ENCODE measurements at regions not wholly inside any gene's neighbourhood (a gene's known extent, or its start where the extent isn't known, plus 50 kb on each side); places are given as distances from the start of the nearest gene placed in this dataset.

GRCh38 chr18:51621113-51621863 lies 423.8 kb upstream of the MEX3C start:
- H3K27me3 ChIP-seq (ENCODE audit: control insufficient read depth in 1 of 2, insufficient read depth in 2 of 2, low read length in 1 of 2), result no peaks in the 10 kb centered on the region
- H3K9me3 ChIP-seq (ENCODE audit: control insufficient read depth, low read length), result no peaks in the 10 kb centered on the region
- DNase-seq, result no peak
- H3K4me3 ChIP-seq (ENCODE audit: low read length in 2 of 2), result no peak overlapping the region
- no peaks in the 10 kb centered on the region for H3K4me1 ChIP-seq (ENCODE audit: control insufficient read depth in 1 of 2, insufficient read depth in 2 of 2, low read length in 2 of 2)
- no peak for ATAC-seq (ENCODE audit: low FRiP score)
- no peak overlapping the region for H3K27ac ChIP-seq (ENCODE audit: low read depth in 1 of 2, low read length in 2 of 2)
- H3K36me3 ChIP-seq (ENCODE audit: control insufficient read depth in 1 of 2, insufficient read depth in 2 of 2, low read length in 1 of 2), result no peaks in the 10 kb centered on the region
- intact Hi-C loops (cut with DNase I), result no loop called here
- WGBS, 2 donors, result 15 to 29% methylated on average over 14 of the region's 14 CpGs

GRCh38 chr18:51621864-51622160 lies 424.3 kb upstream of the MEX3C start:
- no peak overlapping the region for H3K4me3 ChIP-seq (ENCODE audit: low read length in 2 of 2)
- no peak for DNase-seq
- WGBS, 2 donors, result 27 to 34% methylated on average over 5 of the region's 5 CpGs
- no peaks in the 10 kb centered on the region for H3K4me1 ChIP-seq (ENCODE audit: control insufficient read depth in 1 of 2, insufficient read depth in 2 of 2, low read length in 2 of 2)
- H3K27me3 ChIP-seq (ENCODE audit: control insufficient read depth in 1 of 2, insufficient read depth in 2 of 2, low read length in 1 of 2), result no peaks in the 10 kb centered on the region
- no peak overlapping the region for H3K27ac ChIP-seq (ENCODE audit: low read depth in 1 of 2, low read length in 2 of 2)
- intact Hi-C loops (cut with DNase I), result no loop called here
- no peaks in the 10 kb centered on the region for H3K36me3 ChIP-seq (ENCODE audit: control insufficient read depth in 1 of 2, insufficient read depth in 2 of 2, low read length in 1 of 2)
- H3K9me3 ChIP-seq (ENCODE audit: control insufficient read depth, low read length), result no peaks in the 10 kb centered on the region
- no peak for ATAC-seq (ENCODE audit: low FRiP score)

GRCh38 chr18:51622702-51623101 lies 425.2 kb upstream of the MEX3C start:
- intact Hi-C loops (cut with DNase I), result no loop called here

DNA sequence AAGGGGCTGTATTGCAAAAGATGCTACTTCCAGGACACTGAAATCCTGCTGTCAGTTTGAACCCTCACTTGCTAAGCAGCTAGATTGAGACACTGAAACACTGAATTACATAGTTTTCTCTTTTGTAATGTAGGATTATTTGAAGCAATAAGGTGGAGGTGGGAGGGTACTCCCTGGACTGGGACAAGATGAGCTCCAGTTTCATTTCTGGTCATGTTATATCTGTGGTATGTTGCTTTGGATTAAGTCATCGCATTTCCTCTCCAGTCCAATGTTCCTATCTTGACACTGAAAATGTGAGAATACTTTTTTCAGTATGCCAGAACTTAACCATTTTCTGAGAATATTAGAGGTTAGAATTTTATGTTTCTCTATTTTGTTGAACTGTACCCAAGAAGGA lies 426.2 kb upstream of the MEX3C start:
- no peaks in the 10 kb centered on the region for H3K9me3 ChIP-seq (ENCODE audit: control insufficient read depth, low read length)
- no peak for DNase-seq
- H3K36me3 ChIP-seq (ENCODE audit: control insufficient read depth in 1 of 2, insufficient read depth in 2 of 2, low read length in 1 of 2), result no peaks in the 10 kb centered on the region
- 54 to 63% methylated on average over 1 of the region's 1 CpG for WGBS, 2 donors
- no peaks in the 10 kb centered on the region for H3K4me1 ChIP-seq (ENCODE audit: control insufficient read depth in 1 of 2, insufficient read depth in 2 of 2, low read length in 2 of 2)
- intact Hi-C loops (cut with DNase I), result no loop called here
- no peak overlapping the region for H3K4me3 ChIP-seq (ENCODE audit: low read length in 2 of 2)
- H3K27ac ChIP-seq (ENCODE audit: low read depth in 1 of 2, low read length in 2 of 2), result no peak overlapping the region
- H3K27me3 ChIP-seq (ENCODE audit: control insufficient read depth in 1 of 2, insufficient read depth in 2 of 2, low read length in 1 of 2), result no peaks in the 10 kb centered on the region
- no peak for ATAC-seq (ENCODE audit: low FRiP score)

More at GRCh38 chr18:51622702-51623101, 425.2 kb upstream of the MEX3C start:
- no peak for ATAC-seq (ENCODE audit: low FRiP score)
- no peaks in the 10 kb centered on the region for H3K9me3 ChIP-seq (ENCODE audit: control insufficient read depth, low read length)
- no peak for DNase-seq
- no peak overlapping the region for H3K4me3 ChIP-seq (ENCODE audit: low read length in 2 of 2)
- no peaks in the 10 kb centered on the region for H3K27me3 ChIP-seq (ENCODE audit: control insufficient read depth in 1 of 2, insufficient read depth in 2 of 2, low read length in 1 of 2)
- H3K4me1 ChIP-seq (ENCODE audit: control insufficient read depth in 1 of 2, insufficient read depth in 2 of 2, low read length in 2 of 2), result no peaks in the 10 kb centered on the region
- H3K36me3 ChIP-seq (ENCODE audit: control insufficient read depth in 1 of 2, insufficient read depth in 2 of 2, low read length in 1 of 2), result no peaks in the 10 kb centered on the region
- WGBS, 2 donors, result 9 to 12% methylated on average over 6 of the region's 6 CpGs
- H3K27ac ChIP-seq (ENCODE audit: low read depth in 1 of 2, low read length in 2 of 2), result no peak overlapping the region

DNA sequence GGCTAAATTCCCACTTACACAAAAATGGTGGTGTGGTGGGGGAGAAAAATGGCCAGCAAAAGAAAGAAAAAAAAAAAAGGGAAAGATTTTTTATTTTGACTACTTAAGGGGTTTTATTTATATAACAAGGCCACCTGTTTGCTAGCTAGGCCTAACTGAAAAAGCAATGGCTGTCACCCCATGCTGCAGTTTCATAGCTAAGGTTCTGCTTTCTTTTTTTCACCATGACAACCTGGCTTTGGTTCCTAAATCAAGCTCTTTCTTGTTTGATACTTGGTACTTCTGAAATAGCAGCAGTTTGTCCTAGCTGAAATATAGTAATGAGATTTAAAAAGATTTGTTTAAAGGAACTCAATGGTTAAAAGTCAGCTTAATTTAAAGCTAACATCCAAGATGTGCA lies 433.2 kb upstream of the MEX3C start:
- intact Hi-C loops (cut with DNase I), result no loop called here
- no peak for ATAC-seq (ENCODE audit: low FRiP score)
- H3K9me3 ChIP-seq (ENCODE audit: control insufficient read depth, low read length), result no peaks in the 10 kb centered on the region
- H3K27me3 ChIP-seq (ENCODE audit: control insufficient read depth in 1 of 2, insufficient read depth in 2 of 2, low read length in 1 of 2), result no peaks in the 10 kb centered on the region
- no peaks in the 10 kb centered on the region for H3K36me3 ChIP-seq (ENCODE audit: control insufficient read depth in 1 of 2, insufficient read depth in 2 of 2, low read length in 1 of 2)
- H3K27ac ChIP-seq (ENCODE audit: low read depth in 1 of 2, low read length in 2 of 2), result no peak overlapping the region
- no peaks in the 10 kb centered on the region for H3K4me1 ChIP-seq (ENCODE audit: control insufficient read depth in 1 of 2, insufficient read depth in 2 of 2, low read length in 2 of 2)
- H3K4me3 ChIP-seq (ENCODE audit: low read length in 2 of 2), result no peak overlapping the region
- DNase-seq, result no peak

DNA sequence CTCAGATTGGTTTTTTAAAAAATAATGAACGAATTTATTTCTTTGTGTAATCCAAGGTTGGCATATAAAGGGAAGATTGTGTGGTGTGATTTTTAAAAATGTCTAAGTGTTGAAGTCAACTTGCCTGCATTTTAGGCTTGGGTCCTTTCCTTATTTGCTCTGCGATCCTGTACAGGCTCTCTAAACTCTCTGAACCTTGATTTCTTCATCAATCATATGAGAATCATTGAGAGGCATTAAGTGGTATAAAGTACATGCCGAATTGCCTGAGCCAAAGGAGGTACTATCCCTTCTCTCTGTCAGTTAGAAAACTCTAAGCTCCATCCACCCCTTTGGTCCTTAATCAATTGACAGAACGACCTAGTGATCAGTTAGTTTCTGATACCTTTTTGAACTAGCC lies 440.4 kb upstream of the MEX3C start:
- Histone ChIP-seq H3K9me3 (ENCODE audit: control insufficient read depth, low read length) (no peaks in the 10 kb centered on the region), H3K36me3 (ENCODE audit: control insufficient read depth in 1 of 2, insufficient read depth in 2 of 2, low read length in 1 of 2) (no peaks in the 10 kb centered on the region), H3K27ac (ENCODE audit: low read depth in 1 of 2, low read length in 2 of 2) (no peak overlapping the region), H3K4me1 (ENCODE audit: control insufficient read depth in 1 of 2, insufficient read depth in 2 of 2, low read length in 2 of 2) (no peaks in the 10 kb centered on the region), H3K27me3 (ENCODE audit: control insufficient read depth in 1 of 2, insufficient read depth in 2 of 2, low read length in 1 of 2) (no peaks in the 10 kb centered on the region), H3K4me3 (ENCODE audit: low read length in 2 of 2) (no peak overlapping the region)
- intact Hi-C loops (cut with DNase I), result no loop called here
- DNase-seq (no peak), ATAC-seq (ENCODE audit: low FRiP score) (no peak)
- 70 to 73% methylated on average over 4 of the region's 4 CpGs for WGBS, 2 donors

GRCh38 chr18:51639541-51639940 lies 442.1 kb upstream of the MEX3C start:
- Histone ChIP-seq H3K27me3 (ENCODE audit: control insufficient read depth in 1 of 2, insufficient read depth in 2 of 2, low read length in 1 of 2) (no peaks in the 10 kb centered on the region), H3K9me3 (ENCODE audit: control insufficient read depth, low read length) (no peaks in the 10 kb centered on the region), H3K4me3 (ENCODE audit: low read length in 2 of 2) (no peak overlapping the region), H3K4me1 (ENCODE audit: control insufficient read depth in 1 of 2, insufficient read depth in 2 of 2, low read length in 2 of 2) (no peaks in the 10 kb centered on the region), H3K36me3 (ENCODE audit: control insufficient read depth in 1 of 2, insufficient read depth in 2 of 2, low read length in 1 of 2) (no peaks in the 10 kb centered on the region), H3K27ac (ENCODE audit: low read depth in 1 of 2, low read length in 2 of 2) (no peak overlapping the region)
- ATAC-seq (ENCODE audit: low FRiP score), result no peak
- DNase-seq, result no peak
- intact Hi-C loops (cut with DNase I), result no loop called here

DNA sequence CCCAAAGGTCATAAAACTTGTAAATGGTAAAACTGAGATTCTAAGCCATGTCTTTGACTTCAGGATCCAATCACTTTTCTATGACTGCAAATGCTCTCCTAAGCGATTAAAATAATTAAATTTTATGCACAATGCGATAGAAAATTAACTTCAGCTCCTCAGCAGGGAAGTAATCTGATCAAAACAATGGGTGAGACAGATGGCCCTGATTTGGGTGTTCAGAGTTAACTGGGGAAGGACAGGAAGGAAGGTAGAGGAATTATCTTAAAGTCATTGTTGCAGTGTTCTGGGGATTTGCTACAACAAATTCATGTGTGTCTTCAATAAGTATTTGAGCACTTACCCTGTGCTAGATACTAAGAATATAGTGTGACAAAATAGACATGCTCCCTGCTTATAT lies 446.0 kb upstream of the MEX3C start:
- WGBS, 2 donors, result 88 to 94% methylated on average over 2 of the region's 2 CpGs
- intact Hi-C loops (cut with DNase I), result no loop called here
- Histone ChIP-seq H3K4me1 (ENCODE audit: control insufficient read depth in 1 of 2, insufficient read depth in 2 of 2, low read length in 2 of 2) (no peaks in the 10 kb centered on the region), H3K4me3 (ENCODE audit: low read length in 2 of 2) (no peak overlapping the region), H3K27me3 (ENCODE audit: control insufficient read depth in 1 of 2, insufficient read depth in 2 of 2, low read length in 1 of 2) (no peaks in the 10 kb centered on the region), H3K9me3 (ENCODE audit: control insufficient read depth, low read length) (no peaks in the 10 kb centered on the region), H3K36me3 (ENCODE audit: control insufficient read depth in 1 of 2, insufficient read depth in 2 of 2, low read length in 1 of 2) (no peaks in the 10 kb centered on the region), H3K27ac (ENCODE audit: low read depth in 1 of 2, low read length in 2 of 2) (no peak overlapping the region)
- DNase-seq, result no peak
- ATAC-seq (ENCODE audit: low FRiP score), result no peak

DNA sequence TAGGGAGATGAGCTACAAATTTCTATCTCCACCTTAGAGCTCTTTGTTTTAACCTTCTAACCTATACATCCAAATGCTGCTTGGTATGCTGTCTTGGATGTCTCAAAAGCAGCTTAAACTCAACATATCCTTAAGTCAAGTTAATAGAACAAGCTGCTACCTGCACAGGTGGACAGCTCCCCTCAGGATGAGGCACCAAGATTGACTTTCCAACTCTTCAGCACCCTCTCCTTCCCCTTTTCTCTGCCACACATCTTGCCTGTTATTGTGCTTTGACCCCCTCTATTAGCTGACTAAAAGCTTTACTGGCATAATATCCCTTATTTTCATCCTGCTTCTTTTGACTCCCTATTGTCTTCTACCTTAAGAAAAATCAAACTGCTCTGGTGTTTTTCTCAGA lies 448.1 kb upstream of the MEX3C start:
- Histone ChIP-seq H3K27ac (ENCODE audit: low read depth in 1 of 2, low read length in 2 of 2) (no peak overlapping the region), H3K27me3 (ENCODE audit: control insufficient read depth in 1 of 2, insufficient read depth in 2 of 2, low read length in 1 of 2) (no peaks in the 10 kb centered on the region), H3K9me3 (ENCODE audit: control insufficient read depth, low read length) (no peaks in the 10 kb centered on the region), H3K36me3 (ENCODE audit: control insufficient read depth in 1 of 2, insufficient read depth in 2 of 2, low read length in 1 of 2) (no peaks in the 10 kb centered on the region), H3K4me3 (ENCODE audit: low read length in 2 of 2) (no peak overlapping the region), H3K4me1 (ENCODE audit: control insufficient read depth in 1 of 2, insufficient read depth in 2 of 2, low read length in 2 of 2) (no peaks in the 10 kb centered on the region)
- ATAC-seq (ENCODE audit: low FRiP score), result no peak
- intact Hi-C loops (cut with DNase I), result no loop called here
- DNase-seq, result no peak
